ENCODE measurements at regions not wholly inside any gene's neighbourhood (a gene's known extent, or its start where the extent isn't known, plus 50 kb on each side); places are given as distances from the start of the nearest gene placed in this dataset.

GRCh38 chr7:17071866-17072265 lies 190.1 kb upstream of the AGR3 start:
- TF ChIP-seq CREB1 (IDR thresholded peaks at IDR 0.05; ENCODE audit: low read depth): peak; percentile 17; the same call in 1 of the 2 replicates
- no peak for TF ChIP-seq SRF (IDR thresholded peaks at IDR 0.05; ENCODE audit: low read depth in 2 of 2, low read length in 2 of 2)
- no peak for TF ChIP-seq CTCF (IDR thresholded peaks at IDR 0.05 in 2 of 3, conservative IDR thresholded peaks at IDR 0.05 in 1 of 3; ENCODE audit: control insufficient read depth in 2 of 3, extremely low read depth in 1 of 3, insufficient read depth in 1 of 3, low read depth in 3 of 3, low read length in 3 of 3)
- TF ChIP-seq RELA (IDR thresholded peaks at IDR 0.05; ENCODE audit: borderline replicate concordance, partially characterized antibody): no peak
- no peak for TF ChIP-seq POLR2A (IDR thresholded peaks at IDR 0.05; ENCODE audit: low read depth, low read length)
- TF ChIP-seq TAF1 (IDR thresholded peaks at IDR 0.05; ENCODE audit: borderline replicate concordance, low read depth, low read length): no peak
- TF ChIP-seq USF1 (IDR thresholded peaks at IDR 0.05; ENCODE audit: borderline replicate concordance, extremely low read length, insufficient read depth, low read depth, low read length): no peak
- TF ChIP-seq EP300 (IDR thresholded peaks at IDR 0.05; ENCODE audit: borderline replicate concordance in 1 of 2, control insufficient read depth in 1 of 2, low read depth in 2 of 2, low read length in 2 of 2): no peak; a peak in 1 of 4 replicates
- TF ChIP-seq SP1 (IDR thresholded peaks at IDR 0.05; ENCODE audit: low read depth, low read length): no peak
- no peak for TF ChIP-seq EZH2 (IDR thresholded peaks at IDR 0.05; ENCODE audit: borderline replicate concordance, control insufficient read depth, low read depth, low read length)
- TF ChIP-seq CHD1 (IDR thresholded peaks at IDR 0.05; ENCODE audit: low read depth, low read length): no peak
- no peak for TF ChIP-seq GABPA (IDR thresholded peaks at IDR 0.05; ENCODE audit: low read depth)
